HK-2 (cell line): ENCODE measurements at regions not wholly inside any gene's neighbourhood (a gene's known extent, or its start where the extent isn't known, plus 50 kb on each side); places are given as distances from the start of the nearest gene placed in this dataset.
"Not testable (repeated sequence)": the region's sequence is repeated elsewhere in the genome, so short reads cannot be mapped to it uniquely, and the experiment has no call there.

Experiments used
- DNase-seq: peaks from one replicate; pipeline ENCODE4 v3.0.0-alpha.2; 2018; ENCODE audit not compliant: unreplicated experiment

DNA sequence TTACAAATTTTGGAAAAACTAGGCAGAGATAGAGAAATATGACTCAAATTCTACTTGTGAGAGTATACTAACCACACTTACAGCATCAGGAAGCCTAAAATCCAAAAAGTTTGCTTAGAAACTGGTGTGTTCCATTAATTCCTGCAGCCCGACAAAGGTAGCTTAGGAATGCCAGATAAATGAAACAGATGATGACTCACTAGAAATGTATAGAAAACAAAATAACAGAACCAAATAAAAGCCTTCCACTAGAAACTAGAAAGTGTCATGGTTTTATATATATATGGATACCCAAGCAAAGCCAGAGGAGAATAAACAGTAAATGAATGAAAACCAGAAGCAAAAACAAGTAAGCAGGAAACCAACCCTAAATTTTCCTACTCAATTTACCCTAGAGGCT lies 272.2 kb upstream of the PRDM9 start:
- no peak for DNase-seq

GRCh38 chr5:23234197-23234596 lies 273.2 kb upstream of the PRDM9 start:
- DNase-seq, result no peak

GRCh38 chr5:23223846-23224245 lies 283.6 kb upstream of the PRDM9 start:
- no peak for DNase-seq

DNA sequence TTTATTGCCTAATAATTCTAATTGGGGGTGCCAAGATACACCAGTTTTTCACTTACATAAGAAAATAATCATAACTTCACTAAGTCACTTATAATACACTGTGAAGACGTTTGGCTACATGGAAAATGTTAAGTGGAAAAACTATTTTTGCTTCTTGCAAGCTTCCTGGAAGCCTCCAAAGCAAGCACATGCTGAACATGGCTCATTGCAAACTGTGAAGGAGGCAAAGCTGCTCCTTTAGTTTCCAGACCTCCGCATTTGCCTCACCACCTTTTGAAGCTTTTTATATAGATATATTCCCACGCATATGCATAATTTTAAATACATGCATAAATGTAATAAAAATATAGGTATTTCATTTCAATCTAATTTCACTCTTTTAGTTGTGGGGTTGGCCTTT lies 285.6 kb upstream of the PRDM9 start:
- no peak for DNase-seq

DNA sequence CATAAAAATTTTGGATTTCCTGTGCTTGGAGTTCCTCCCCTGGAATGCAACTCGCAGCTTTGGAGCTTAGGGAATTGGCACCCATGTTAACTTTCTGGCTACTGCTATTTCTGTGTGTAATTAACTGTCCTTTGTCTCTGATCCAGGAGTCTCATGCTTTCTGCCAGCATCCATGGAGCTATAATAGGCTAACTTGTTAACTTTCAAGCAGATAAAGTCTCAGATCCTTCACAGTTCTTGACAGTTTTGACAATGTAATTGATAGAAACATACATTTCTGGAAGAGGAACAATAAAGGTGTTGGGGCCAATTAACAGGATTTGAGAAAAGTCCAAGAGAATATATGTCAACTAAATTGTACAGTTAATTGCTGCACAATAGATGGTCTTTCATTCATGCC lies 290.2 kb upstream of the PRDM9 start:
- DNase-seq, result no peak

GRCh38 chr5:23216345-23216744 lies 291.1 kb upstream of the PRDM9 start:
- DNase-seq, result no peak

DNA sequence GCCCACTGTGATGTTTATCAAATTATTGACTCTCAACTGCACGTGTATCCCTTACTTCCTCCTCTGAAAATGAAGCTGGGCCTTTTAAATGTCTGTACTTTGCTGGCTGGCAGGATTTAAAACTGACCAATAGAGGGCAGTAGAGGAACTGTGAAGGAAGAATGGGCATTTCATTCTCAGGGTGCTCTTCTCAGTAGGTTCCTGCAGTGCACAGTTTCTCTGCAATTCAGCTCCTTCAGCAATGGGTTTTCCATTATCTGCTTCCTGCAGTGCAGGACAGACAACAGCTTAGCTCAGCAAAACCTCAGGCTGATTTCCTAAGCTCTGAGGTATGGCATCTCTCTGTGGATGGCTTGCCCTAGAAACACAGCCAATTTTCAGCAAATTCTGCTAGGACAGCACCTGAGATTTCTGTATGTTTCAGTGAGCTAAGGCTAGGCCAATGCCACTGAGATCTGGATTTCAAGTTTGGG lies 298.4 kb upstream of the PRDM9 start:
- peak; percentile 32 for DNase-seq

DNA sequence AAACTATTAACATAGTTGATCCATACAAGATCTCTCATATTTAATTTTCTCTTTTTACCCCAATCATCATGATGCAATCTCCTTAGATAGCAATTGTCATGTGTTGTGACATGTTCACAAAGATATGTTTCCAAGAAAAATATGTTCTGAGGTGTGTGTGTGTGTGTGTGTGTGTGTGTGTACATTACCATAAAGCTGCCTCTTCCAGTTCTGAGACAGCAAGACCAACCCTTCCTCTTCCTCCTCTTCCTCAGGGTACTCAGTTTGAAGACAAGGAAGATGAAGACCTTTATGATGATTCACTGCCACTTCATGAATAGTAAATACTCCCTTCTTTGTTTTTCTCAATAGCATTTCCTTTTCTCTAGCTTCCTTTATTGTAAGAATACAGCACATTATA lies 303.3 kb upstream of the PRDM9 start:
- no peak for DNase-seq

DNA sequence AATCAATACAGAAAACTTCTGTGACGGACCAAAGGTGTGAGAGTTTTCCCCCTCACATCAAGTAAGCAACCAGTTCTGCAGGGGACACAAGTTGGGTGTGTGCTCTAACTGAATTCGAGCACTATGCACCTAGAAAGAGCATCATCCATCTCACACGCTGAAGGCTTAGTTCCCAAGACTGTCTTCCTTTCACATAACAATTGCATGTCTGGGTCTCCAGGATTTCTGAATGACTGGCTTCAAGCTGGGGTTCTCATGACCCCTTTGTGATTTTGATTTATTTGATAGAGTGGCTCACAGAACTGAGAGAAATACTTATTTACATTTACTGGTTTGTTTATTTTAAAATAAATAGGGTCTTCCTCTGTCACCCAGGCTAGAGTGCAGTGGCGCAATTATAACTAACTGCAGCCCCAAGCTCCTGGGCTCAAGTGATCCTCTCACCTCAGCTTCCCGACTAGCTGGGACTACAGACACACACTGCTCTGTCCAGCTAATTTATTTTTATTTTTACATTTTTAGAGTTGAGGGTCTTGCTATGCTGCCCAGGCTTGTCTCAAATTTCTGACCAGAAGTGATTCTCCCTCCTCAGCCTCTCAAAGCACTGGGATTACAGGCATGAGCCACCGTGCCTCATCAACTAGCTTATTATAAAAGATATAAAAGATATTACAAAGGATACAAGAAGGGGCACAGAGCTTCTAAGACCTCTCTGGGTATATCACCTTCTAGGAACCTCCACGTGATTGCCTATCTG lies 316.7 kb upstream of the CDH12 start:
- no peak for DNase-seq

GRCh38 chr5:23164971-23165370 lies 311.8 kb upstream of the CDH12 start:
- no peak for DNase-seq

DNA sequence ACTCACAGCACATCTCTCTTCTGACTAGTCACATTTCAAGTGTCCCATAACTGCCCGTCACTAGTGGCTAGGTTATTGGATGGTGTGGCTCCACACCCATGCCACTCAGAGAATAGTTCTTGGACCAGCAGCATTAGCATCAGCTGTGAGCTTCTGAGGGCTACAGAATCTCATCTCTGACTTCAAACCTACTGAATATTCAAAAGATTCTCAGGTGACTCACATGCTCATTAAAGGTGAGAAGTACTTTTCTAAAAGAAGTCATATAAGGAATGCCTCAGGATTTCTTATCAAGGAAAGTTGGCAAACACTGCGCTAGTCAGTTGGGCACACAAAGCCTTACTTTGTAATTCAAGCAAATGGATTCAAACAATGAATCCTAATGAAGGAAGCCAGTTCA lies 305.0 kb upstream of the CDH12 start:
- no peak for DNase-seq

DNA sequence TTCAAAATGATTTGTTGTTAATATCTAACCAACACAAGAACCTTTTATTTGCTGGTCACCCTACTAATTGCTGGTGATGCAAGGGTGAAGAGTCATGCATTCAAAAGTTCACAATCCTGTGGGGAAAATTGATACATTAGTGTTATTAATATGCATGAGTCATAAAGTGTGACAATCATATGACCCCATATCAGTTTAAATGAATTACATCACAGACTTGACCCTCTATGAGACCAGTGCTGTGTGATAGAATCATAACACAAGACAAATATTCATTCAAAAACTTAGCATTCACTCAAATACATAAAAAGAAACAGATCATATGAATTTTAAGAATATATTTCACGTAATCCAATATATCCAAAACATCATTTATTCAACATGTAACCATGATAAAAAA lies 304.6 kb upstream of the CDH12 start:
- no peak for DNase-seq

DNA sequence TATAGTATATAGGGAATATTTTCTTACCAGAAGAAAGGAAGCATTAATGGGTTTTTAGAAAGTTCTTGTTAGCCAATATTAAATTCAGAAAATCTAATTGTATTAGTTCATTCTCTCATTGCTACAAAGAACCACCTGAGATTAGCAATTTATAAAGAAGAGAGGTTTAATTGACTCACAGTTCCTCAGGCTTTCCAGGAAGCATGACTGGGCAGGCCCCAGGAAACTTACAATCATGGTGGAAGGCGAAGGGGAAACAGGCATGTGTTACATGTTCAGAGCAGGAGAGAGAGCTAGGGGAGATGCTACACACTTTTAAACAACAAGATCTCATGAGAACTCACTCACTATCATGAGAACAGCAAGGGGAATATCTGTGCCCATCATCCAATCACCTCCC lies 304.0 kb upstream of the CDH12 start:
- DNase-seq, result no peak

- no peak for DNase-seq
Measured at GRCh38 chr5:23147625-23148024, 294.5 kb upstream of the CDH12 start.

GRCh38 chr5:23146183-23146582 lies 293.0 kb upstream of the CDH12 start:
- DNase-seq, result no peak

- DNase-seq, result no peak
Measured at GRCh38 chr5:23139338-23140171, 286.4 kb upstream of the CDH12 start.

DNA sequence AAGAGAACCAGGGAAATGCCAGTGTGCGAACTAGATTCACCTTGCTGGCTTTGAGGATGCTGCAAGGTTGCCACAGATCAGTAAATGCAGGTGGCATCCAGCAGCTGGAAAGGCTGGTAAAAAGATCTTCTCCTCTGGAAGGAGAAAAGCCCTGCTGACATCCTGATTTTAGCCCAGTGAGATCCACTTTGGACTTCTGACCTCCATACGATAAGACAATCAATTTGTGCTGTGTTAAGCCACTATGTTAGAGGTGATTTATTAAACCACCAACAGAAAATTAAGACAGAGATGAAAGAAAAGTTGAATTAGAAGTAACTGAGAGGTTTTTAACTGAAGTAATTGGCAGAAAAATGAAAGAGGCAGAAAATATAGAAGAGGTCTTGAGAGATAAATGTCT lies 283.8 kb upstream of the CDH12 start:
- no peak for DNase-seq

GRCh38 chr5:23132231-23132630 lies 279.1 kb upstream of the CDH12 start:
- DNase-seq, result no peak

- no peak for DNase-seq
Measured at GRCh38 chr5:23112237-23112636, 259.1 kb upstream of the CDH12 start.

- no peak for DNase-seq
Measured at GRCh38 chr5:23105021-23105420, 251.9 kb upstream of the CDH12 start.

DNA sequence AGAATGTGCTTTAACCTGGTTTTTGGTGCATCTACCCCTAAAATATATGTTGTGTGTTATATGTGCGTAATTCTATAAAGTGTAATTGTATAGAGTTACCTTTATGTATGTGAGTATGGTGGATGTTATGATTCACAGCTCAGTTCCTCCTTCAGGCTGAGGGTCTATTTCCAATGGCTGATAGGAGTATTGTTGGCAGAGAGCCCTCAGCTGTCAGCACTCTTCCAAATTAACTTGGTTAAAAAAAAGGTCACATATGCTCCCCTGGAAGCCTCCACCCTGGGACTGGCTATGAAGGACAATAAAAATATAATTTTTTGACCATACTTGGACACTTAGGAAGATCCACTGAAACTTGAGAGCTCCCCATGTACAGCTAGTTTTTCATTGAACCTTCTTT lies 250.4 kb upstream of the CDH12 start:
- no peak for DNase-seq

- DNase-seq, result not testable (repeated sequence)
Measured at GRCh38 chr5:23095418-23095817, 242.3 kb upstream of the CDH12 start.

DNA sequence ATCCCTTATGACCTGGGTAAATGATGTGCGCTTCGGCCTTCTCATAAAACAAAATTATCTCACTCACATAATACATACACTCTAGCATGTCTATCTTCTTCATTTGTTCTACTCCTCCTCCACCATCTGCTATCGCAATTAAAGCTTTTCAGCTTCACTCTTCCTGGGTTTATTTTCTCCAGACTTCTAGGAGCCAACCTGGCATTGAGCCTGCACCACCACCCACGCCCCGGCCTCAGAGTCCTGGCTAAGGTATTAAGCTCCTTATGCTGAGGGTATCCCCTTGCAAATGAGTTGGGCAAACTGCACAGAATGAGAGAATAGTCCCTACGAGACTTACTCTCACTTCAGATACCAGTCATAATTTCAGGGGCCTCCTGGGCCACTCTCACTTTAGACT lies 236.1 kb upstream of the CDH12 start:
- no peak for DNase-seq
